CD4-positive, CD25-positive, alpha-beta regulatory T cell (primary cell): ENCODE measurements at regions not wholly inside any gene's neighbourhood (a gene's known extent, or its start where the extent isn't known, plus 50 kb on each side); places are given as distances from the start of the nearest gene placed in this dataset.

ENCODE experiments used
- ATAC-seq, 2 donors: fragments of 150-1000 bp; cut with Tn5 transposase; one replicate each; pipeline ENCODE4 v1.10.0; 2021; ENCODE audit warnings: low read depth in 2 of 2, moderate number of reproducible peaks in 2 of 2, moderate library complexity in 1 of 2
- DNase-seq, 3 donors: peaks; one replicate each; pipeline versions ENCODE4 v3.0.0 to v3.0.0-alpha.2; 2012 to 2022; ENCODE audit warnings: mixed read lengths in 1 of 3
- H3K27ac ChIP-seq: one replicate; pipeline ENCODE4 v1.7.0; 2013; ENCODE audit warnings: mild to moderate bottlenecking, low read length; ENCODE audit not compliant: insufficient read depth, poor library complexity, severe bottlenecking
- H3K27me3 ChIP-seq: one replicate; pipeline ENCODE4 v1.7.0; 2013; ENCODE audit warnings: low read length; ENCODE audit not compliant: control insufficient read depth, insufficient read depth
- H3K36me3 ChIP-seq: one replicate; pipeline ENCODE4 v1.7.0; 2013; ENCODE audit warnings: mild to moderate bottlenecking, low read length, moderate library complexity; ENCODE audit not compliant: control insufficient read depth, insufficient read depth
- H3K4me1 ChIP-seq: 2 replicates; pipeline ENCODE4 v1.7.0; 2013; ENCODE audit warnings: mild to moderate bottlenecking, low read length; ENCODE audit not compliant: insufficient read depth, control insufficient read depth, poor library complexity, severe bottlenecking
- H3K4me3 ChIP-seq: one replicate; pipeline ENCODE4 v1.7.0; 2013; ENCODE audit warnings: low read depth, mild to moderate bottlenecking, low read length, moderate library complexity
- H3K9me3 ChIP-seq, 2 experiments: 1 replicate in 1 of 2; 2 replicates in 1 of 2; pipeline ENCODE4 v1.7.0; 2013; ENCODE audit warnings: low read length in 2 of 2, mild to moderate bottlenecking in 1 of 2, moderate library complexity in 1 of 2; ENCODE audit not compliant: control insufficient read depth in 2 of 2
- H3K27ac Mint-ChIP-seq, 3 donors: one replicate each; pipeline ENCODE4 v1.8.0; 2020 to 2022; ENCODE audit warnings: mild to moderate bottlenecking in 3 of 3, mixed read lengths in 3 of 3, moderate library complexity in 2 of 3
- H3K27me3 Mint-ChIP-seq: one replicate; pipeline ENCODE4 v1.8.0; 2022; ENCODE audit warnings: mild to moderate bottlenecking, mixed read lengths
- H3K36me3 Mint-ChIP-seq: one replicate; pipeline ENCODE4 v1.8.0; 2020; ENCODE audit warnings: mixed read lengths
- H3K4me1 Mint-ChIP-seq, 4 donors: one replicate each; pipeline ENCODE4 v1.8.0; 2020 to 2022; ENCODE audit warnings: mixed read lengths in 4 of 4, mild to moderate bottlenecking in 1 of 4
- H3K4me3 Mint-ChIP-seq, 4 donors: one replicate each; pipeline ENCODE4 v1.8.0; 2020 to 2022; ENCODE audit warnings: mild to moderate bottlenecking in 4 of 4, mixed read lengths in 4 of 4, moderate library complexity in 3 of 4
- H3K9me3 Mint-ChIP-seq, 7 donors: one replicate each; pipeline ENCODE4 v1.8.0; 2020 to 2022; ENCODE audit warnings: mixed read lengths in 7 of 7, mild to moderate bottlenecking in 3 of 7, moderate library complexity in 2 of 7

GRCh38 chr19:30304540-30304939, 67.6 kb upstream of the ZNF536 start:
- Histone ChIP-seq H3K4me3 (no peak overlapping the region), H3K27me3 (no peaks in the 10 kb centered on the region), H3K9me3 (no peaks in the 10 kb centered on the region), H3K27ac (no peak overlapping the region), H3K36me3 (no peaks in the 10 kb centered on the region), H3K4me1 (no peaks in the 10 kb centered on the region)
- Mint-ChIP-seq H3K9me3 (peaks cover 0 to 2% (median 0%) of the 10 kb centered on the region in 7 donors), H3K27ac (no peak overlapping the region), H3K36me3 (no peaks in the 10 kb centered on the region), H3K4me1 (no peaks in the 10 kb centered on the region), H3K4me3 (no peak overlapping the region), H3K27me3 (no peaks in the 10 kb centered on the region)
- DNase-seq = no peak
- ATAC-seq = no peak

GRCh38 chr19:30305346-30306060, 66.7 kb upstream of the ZNF536 start:
- Mint-ChIP-seq H3K27ac (no peak overlapping the region), H3K4me3 (no peak overlapping the region), H3K9me3 (peaks cover 0 to 2% (median 0%) of the 10 kb centered on the region in 7 donors), H3K4me1 (no peaks in the 10 kb centered on the region), H3K27me3 (no peaks in the 10 kb centered on the region), H3K36me3 (no peaks in the 10 kb centered on the region)
- DNase-seq = no peak
- no peak for ATAC-seq
- Histone ChIP-seq H3K9me3 (no peaks in the 10 kb centered on the region), H3K4me1 (no peaks in the 10 kb centered on the region), H3K36me3 (no peaks in the 10 kb centered on the region), H3K27me3 (no peaks in the 10 kb centered on the region), H3K4me3 (no peak overlapping the region), H3K27ac (no peak overlapping the region)

GRCh38 chr19:30307191-30307974, 64.8 kb upstream of the ZNF536 start:
- H3K4me1 Mint-ChIP-seq = no peaks in the 10 kb centered on the region
- H3K27me3 Mint-ChIP-seq = no peaks in the 10 kb centered on the region
- H3K27ac Mint-ChIP-seq = no peak overlapping the region
- H3K36me3 Mint-ChIP-seq = no peaks in the 10 kb centered on the region
- H3K4me1 ChIP-seq = no peaks in the 10 kb centered on the region
- H3K27me3 ChIP-seq = no peaks in the 10 kb centered on the region
- peaks cover 0 to 2% (median 0%) of the 10 kb centered on the region in 7 donors for H3K9me3 Mint-ChIP-seq
- DNase-seq = no peak
- no peak overlapping the region for H3K27ac ChIP-seq
- peak overlapping the region in 1 of 4 donors; percentile 5 for H3K4me3 Mint-ChIP-seq
- no peaks in the 10 kb centered on the region for H3K36me3 ChIP-seq
- H3K4me3 ChIP-seq = no peak overlapping the region
- no peak for ATAC-seq
- H3K9me3 ChIP-seq = no peaks in the 10 kb centered on the region

GRCh38 chr19:30309176-30309575, 63.0 kb upstream of the ZNF536 start:
- H3K4me3 Mint-ChIP-seq = no peak overlapping the region
- DNase-seq (no peak), ATAC-seq (no peak)
- H3K27me3 ChIP-seq = no peaks in the 10 kb centered on the region
- no peak overlapping the region for H3K27ac ChIP-seq
- H3K4me1 ChIP-seq = no peaks in the 10 kb centered on the region
- no peaks in the 10 kb centered on the region for H3K36me3 ChIP-seq
- no peak overlapping the region for H3K4me3 ChIP-seq
- H3K4me1 Mint-ChIP-seq = no peaks in the 10 kb centered on the region
- peaks cover 0 to 2% (median 0%) of the 10 kb centered on the region in 7 donors for H3K9me3 Mint-ChIP-seq
- no peak overlapping the region for H3K27ac Mint-ChIP-seq
- H3K27me3 Mint-ChIP-seq = no peaks in the 10 kb centered on the region
- no peaks in the 10 kb centered on the region for H3K36me3 Mint-ChIP-seq
- no peaks in the 10 kb centered on the region for H3K9me3 ChIP-seq

GRCh38 chr19:30309905-30310601, 62.1 kb upstream of the ZNF536 start:
- Histone ChIP-seq H3K9me3 (no peaks in the 10 kb centered on the region), H3K4me3 (no peak overlapping the region), H3K36me3 (no peaks in the 10 kb centered on the region), H3K4me1 (no peaks in the 10 kb centered on the region), H3K27ac (no peak overlapping the region), H3K27me3 (no peaks in the 10 kb centered on the region)
- Mint-ChIP-seq H3K9me3 (peaks cover 0 to 2% (median 1%) of the 10 kb centered on the region in 7 donors), H3K4me1 (no peaks in the 10 kb centered on the region), H3K4me3 (no peak overlapping the region), H3K36me3 (no peaks in the 10 kb centered on the region), H3K27me3 (no peaks in the 10 kb centered on the region), H3K27ac (no peak overlapping the region)
- no peak for ATAC-seq
- DNase-seq = no peak

GRCh38 chr19:30310602-30311263, 61.5 kb upstream of the ZNF536 start:
- Histone ChIP-seq H3K4me1 (no peaks in the 10 kb centered on the region), H3K27ac (no peak overlapping the region), H3K36me3 (no peaks in the 10 kb centered on the region), H3K4me3 (no peak overlapping the region), H3K9me3 (no peaks in the 10 kb centered on the region), H3K27me3 (no peaks in the 10 kb centered on the region)
- Mint-ChIP-seq H3K4me1 (no peaks in the 10 kb centered on the region), H3K36me3 (no peaks in the 10 kb centered on the region), H3K27ac (no peak overlapping the region), H3K9me3 (peaks cover 0 to 6% (median 2%) of the 10 kb centered on the region in 7 donors), H3K4me3 (no peak overlapping the region), H3K27me3 (no peaks in the 10 kb centered on the region)
- ATAC-seq (no peak), DNase-seq (no peak)

- Mint-ChIP-seq H3K36me3 (no peaks in the 10 kb centered on the region), H3K27me3 (no peaks in the 10 kb centered on the region), H3K4me1 (no peaks in the 10 kb centered on the region), H3K27ac (no peak overlapping the region), H3K9me3 (peaks cover 0 to 14% (median 3%) of the 10 kb centered on the region in 7 donors), H3K4me3 (no peak overlapping the region)
- Histone ChIP-seq H3K4me1 (no peaks in the 10 kb centered on the region), H3K27me3 (no peaks in the 10 kb centered on the region), H3K4me3 (no peak overlapping the region), H3K9me3 (no peaks in the 10 kb centered on the region), H3K27ac (no peak overlapping the region), H3K36me3 (no peaks in the 10 kb centered on the region)
- ATAC-seq (no peak), DNase-seq (no peak)
Measured at GRCh38 chr19:30311911-30312310, 60.3 kb upstream of the ZNF536 start.
